Endothelial cell of umbilical vein (primary cell): ENCODE measurements at regions not wholly inside any gene's neighbourhood (a gene's known extent, or its start where the extent isn't known, plus 50 kb on each side); places are given as distances from the start of the nearest gene placed in this dataset.

ENCODE experiments used
- CTCF ChIP-seq, 2 donors: IDR thresholded peaks; 1 replicate in 1 of 2; 2 replicates in 1 of 2; pipeline ENCODE4 v1.5.1; 2011; ENCODE audit warnings: low read length in 2 of 2, mild to moderate bottlenecking in 2 of 2, moderate library complexity in 2 of 2, control low read depth in 1 of 2, inconsistent platforms in 1 of 2, low read depth in 1 of 2; ENCODE audit not compliant: insufficient read depth in 1 of 2; ENCODE audit errors: extremely low read depth in 1 of 2
- EZH2 ChIP-seq: IDR thresholded peaks from 2 replicates; pipeline ENCODE4 v1.6.1; 2012; ENCODE audit warnings: borderline replicate concordance, low read depth, mild to moderate bottlenecking, moderate library complexity, low read length, inconsistent platforms; ENCODE audit not compliant: severe bottlenecking
- FOS ChIP-seq: IDR thresholded peaks from 2 replicates; pipeline ENCODE4 v1.6.1; 2011; ENCODE audit warnings: mild to moderate bottlenecking, low read length, moderate library complexity, borderline replicate concordance; ENCODE audit not compliant: insufficient read depth
- GATA2 ChIP-seq: IDR thresholded peaks from 2 replicates; pipeline ENCODE4 v1.7.0; 2011; ENCODE audit warnings: low read depth, mild to moderate bottlenecking, moderate library complexity, mixed read lengths, low read length; ENCODE audit not compliant: insufficient read length, insufficient read depth
- JUN ChIP-seq: IDR thresholded peaks from 2 replicates; pipeline ENCODE4 v1.6.1; 2011; ENCODE audit warnings: borderline replicate concordance, low read depth; ENCODE audit not compliant: insufficient read length, insufficient read depth
- MAX ChIP-seq: IDR thresholded peaks from 2 replicates; pipeline ENCODE4 v1.6.1; 2011; ENCODE audit not compliant: insufficient read depth, insufficient read length
- MYC ChIP-seq: IDR thresholded peaks from one replicate; pipeline ENCODE4 v1.6.1; 2011; ENCODE audit warnings: mild to moderate bottlenecking, low read depth, low read length
- POLR2A ChIP-seq: IDR thresholded peaks from 2 replicates; pipeline ENCODE4 v1.6.1; 2012; ENCODE audit warnings: low read depth, mild to moderate bottlenecking, control low read depth, low read length
- POLR2AphosphoS5 ChIP-seq: IDR thresholded peaks from 2 replicates; pipeline ENCODE4 v1.6.1; 2012; ENCODE audit warnings: low read depth, mild to moderate bottlenecking, control low read depth, low read length, moderate library complexity; ENCODE audit not compliant: insufficient read depth

- TF ChIP-seq CTCF (IDR thresholded peaks at IDR 0.05; ENCODE audit: extremely low read depth in 1 of 2, insufficient read depth in 1 of 2, low read depth in 1 of 2, low read length in 2 of 2) = no peak
- TF ChIP-seq GATA2 = no peak
- no peak for TF ChIP-seq EZH2
- TF ChIP-seq POLR2AphosphoS5 = no peak
- no peak for TF ChIP-seq MAX
- no peak for TF ChIP-seq POLR2A
- no peak for TF ChIP-seq FOS
- no peak for TF ChIP-seq JUN
- TF ChIP-seq MYC = no peak
Measured at GRCh38 chr6:153538491-153538890, 407.4 kb upstream of the RGS17 start.
